ENCODE measurements at regions not wholly inside any gene's neighbourhood (a gene's known extent, or its start where the extent isn't known, plus 50 kb on each side); places are given as distances from the start of the nearest gene placed in this dataset.

DNA sequence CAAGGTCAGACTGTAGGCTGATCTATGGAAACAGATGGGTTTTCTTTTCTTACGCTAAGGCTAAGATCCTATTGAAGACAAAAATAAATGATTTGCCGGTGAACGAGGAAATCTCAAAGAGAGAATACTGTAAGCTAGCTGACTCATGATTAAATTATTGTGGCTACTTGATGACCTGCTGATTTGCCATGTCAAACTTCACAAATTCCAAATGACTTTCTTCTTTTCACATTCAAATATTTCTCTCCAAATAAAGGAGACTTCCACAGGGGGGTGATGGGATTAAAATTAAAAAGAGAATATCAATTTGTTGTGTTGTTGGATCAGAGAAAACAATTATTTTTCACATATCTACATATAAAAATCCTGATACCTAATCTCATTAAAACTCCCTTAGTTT lies 860.6 kb upstream of the ZWINT start:
- H3K9me3 Mint-ChIP-seq: peaks cover 3% of the 10 kb centered on the region
- no peaks in the 10 kb centered on the region for H3K27me3 Mint-ChIP-seq (ENCODE audit: low read depth)
- H3K4me1 Mint-ChIP-seq (ENCODE audit: low read depth): no peaks in the 10 kb centered on the region
- H3K4me3 Mint-ChIP-seq: no peak overlapping the region
- H3K36me3 Mint-ChIP-seq (ENCODE audit: low read depth): no peaks in the 10 kb centered on the region
- no peak overlapping the region for H3K27ac Mint-ChIP-seq

DNA sequence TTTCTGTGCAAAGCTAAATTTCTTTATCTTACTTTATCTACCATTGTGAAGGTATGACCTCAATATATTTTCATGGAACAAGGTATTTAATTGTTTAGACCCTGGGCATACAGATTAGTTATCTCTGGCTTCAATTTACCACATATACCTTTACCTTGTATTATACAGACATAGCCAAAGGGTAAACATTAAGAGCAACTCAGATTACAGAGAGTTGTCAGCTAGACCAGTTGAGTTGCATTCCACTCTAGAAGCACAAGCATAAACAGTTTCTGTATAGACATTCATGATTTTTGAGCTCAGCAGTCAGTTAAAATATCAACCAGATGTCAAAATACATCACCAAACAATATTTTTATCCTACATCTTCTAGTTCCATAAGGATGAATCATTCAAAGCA lies 857.3 kb upstream of the ZWINT start:
- Mint-ChIP-seq H3K27me3 (ENCODE audit: low read depth) (no peaks in the 10 kb centered on the region), H3K36me3 (ENCODE audit: low read depth) (no peaks in the 10 kb centered on the region), H3K27ac (no peak overlapping the region), H3K9me3 (no peaks in the 10 kb centered on the region), H3K4me1 (ENCODE audit: low read depth) (no peaks in the 10 kb centered on the region), H3K4me3 (no peak overlapping the region)

DNA sequence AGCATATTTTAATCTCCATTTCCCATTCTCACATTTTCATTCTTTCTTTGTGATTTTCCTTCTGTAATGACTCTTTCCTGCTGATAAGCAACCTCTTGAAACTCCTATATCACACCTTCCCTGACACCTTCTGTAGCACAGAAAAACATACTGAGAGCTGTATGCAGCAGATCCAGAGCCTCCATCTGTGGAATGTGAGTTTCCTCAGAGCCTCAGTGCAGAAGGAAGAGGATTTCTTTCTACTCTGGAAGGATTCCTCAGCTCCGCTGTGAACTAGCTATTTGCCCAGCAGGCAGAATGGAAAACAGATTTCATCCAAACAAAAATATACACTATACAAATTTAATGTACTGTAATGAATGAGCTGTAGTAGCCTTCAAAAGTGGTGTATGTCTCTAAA lies 841.3 kb upstream of the ZWINT start:
- H3K4me1 Mint-ChIP-seq (ENCODE audit: low read depth): no peaks in the 10 kb centered on the region
- H3K4me3 Mint-ChIP-seq: no peak overlapping the region
- H3K36me3 Mint-ChIP-seq (ENCODE audit: low read depth): no peaks in the 10 kb centered on the region
- H3K27ac Mint-ChIP-seq: no peak overlapping the region
- H3K27me3 Mint-ChIP-seq (ENCODE audit: low read depth): no peaks in the 10 kb centered on the region
- peaks cover 10% of the 10 kb centered on the region for H3K9me3 Mint-ChIP-seq

DNA sequence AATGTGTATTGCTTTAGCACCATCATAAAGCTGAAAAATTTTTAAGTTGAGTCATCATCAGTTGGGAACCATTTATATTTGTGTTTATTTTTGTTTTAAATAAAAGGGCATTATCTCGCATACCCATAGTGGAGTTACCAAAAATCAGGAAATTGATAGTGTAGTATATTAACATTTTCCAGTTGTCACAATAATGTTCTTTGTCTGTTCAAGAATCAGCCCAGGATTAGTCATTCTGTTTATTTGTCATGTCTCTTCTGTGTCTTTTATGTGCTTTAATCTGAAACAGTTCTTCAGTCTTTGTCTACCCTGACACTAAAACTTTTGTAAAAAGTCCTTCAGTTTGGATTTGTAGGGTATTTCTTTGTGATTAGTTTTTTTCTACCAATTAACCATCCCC lies 827.8 kb upstream of the ZWINT start:
- H3K36me3 Mint-ChIP-seq (ENCODE audit: low read depth): no peaks in the 10 kb centered on the region

DNA sequence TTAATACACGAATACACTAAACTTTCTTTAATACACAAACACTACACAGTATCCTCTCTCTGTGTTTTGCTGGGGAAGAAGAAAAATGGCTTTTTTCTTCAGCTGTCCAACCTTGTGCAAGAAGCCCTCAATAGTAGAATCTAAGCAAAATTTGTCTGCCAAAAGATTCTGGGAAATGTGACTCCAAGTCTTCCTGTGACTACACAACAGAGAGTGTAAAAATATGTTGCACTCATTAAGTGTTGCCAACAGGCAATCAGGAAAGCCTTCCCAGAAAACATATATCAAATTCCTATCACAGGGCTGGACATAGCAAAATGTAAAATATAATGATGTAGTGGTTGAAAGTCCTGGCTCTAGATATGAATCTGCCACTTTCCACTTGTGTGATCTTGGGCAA lies 825.1 kb upstream of the ZWINT start:
- no peaks in the 10 kb centered on the region for H3K36me3 Mint-ChIP-seq (ENCODE audit: low read depth)
- H3K27me3 Mint-ChIP-seq (ENCODE audit: low read depth): no peaks in the 10 kb centered on the region
- peaks cover 20% of the 10 kb centered on the region for H3K9me3 Mint-ChIP-seq
- no peak overlapping the region for H3K4me3 Mint-ChIP-seq
- no peaks in the 10 kb centered on the region for H3K4me1 Mint-ChIP-seq (ENCODE audit: low read depth)
- H3K27ac Mint-ChIP-seq: no peak overlapping the region

More for the DNA sequence above, 827.8 kb upstream of the ZWINT start:
- no peaks in the 10 kb centered on the region for H3K27me3 Mint-ChIP-seq (ENCODE audit: low read depth)
- H3K4me3 Mint-ChIP-seq: no peak overlapping the region
- no peaks in the 10 kb centered on the region for H3K4me1 Mint-ChIP-seq (ENCODE audit: low read depth)
- H3K9me3 Mint-ChIP-seq: peaks cover 14% of the 10 kb centered on the region
- no peak overlapping the region for H3K27ac Mint-ChIP-seq

DNA sequence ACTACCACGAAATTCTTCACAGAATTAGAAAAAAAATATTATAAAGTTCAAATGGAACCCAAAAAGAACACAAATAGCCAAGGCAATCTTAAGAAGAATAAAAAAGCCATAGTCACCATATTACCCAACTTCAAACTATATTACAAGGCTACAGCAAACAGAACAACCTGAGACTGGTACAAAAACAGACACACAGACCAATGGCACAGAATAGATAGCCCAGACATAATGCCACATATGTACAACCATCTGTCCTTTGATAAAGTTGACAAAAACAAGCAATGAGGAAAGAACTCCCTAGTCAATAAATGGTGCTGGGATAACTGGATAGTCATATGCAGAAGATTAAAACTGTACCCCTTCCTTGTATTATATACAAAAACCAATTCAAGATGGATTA lies 808.5 kb upstream of the ZWINT start:
- Mint-ChIP-seq H3K36me3 (ENCODE audit: low read depth) (no peaks in the 10 kb centered on the region), H3K4me1 (ENCODE audit: low read depth) (no peaks in the 10 kb centered on the region), H3K4me3 (no peak overlapping the region), H3K27ac (no peak overlapping the region), H3K9me3 (peaks cover 5% of the 10 kb centered on the region), H3K27me3 (ENCODE audit: low read depth) (no peaks in the 10 kb centered on the region)

DNA sequence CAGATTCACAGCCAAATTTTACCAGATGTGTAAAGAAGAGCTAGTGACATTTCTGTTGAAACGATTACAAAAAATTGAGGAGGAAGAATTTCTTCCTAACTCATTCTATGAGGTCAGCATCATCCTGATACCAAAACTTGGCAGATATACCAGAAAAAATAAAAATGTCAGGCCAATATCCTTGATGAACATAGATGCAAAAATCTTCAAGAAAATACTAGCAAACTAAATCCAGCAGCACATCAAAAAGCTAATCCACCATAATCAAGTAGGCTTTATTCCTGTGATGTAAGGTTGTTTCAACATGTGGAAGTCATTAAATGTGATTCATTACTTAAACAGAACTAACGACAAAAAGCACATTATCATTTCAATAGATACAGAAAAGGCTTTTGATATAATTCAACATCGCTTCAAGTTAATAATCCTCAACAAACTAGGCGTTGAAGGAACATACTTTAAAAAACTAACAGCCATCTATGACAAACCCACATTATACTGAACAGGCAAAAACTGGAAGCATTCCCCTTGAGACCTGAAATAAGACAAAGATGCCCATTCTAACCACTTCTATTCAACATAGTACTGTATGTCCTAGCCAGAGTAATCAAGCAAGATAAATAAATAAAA lies 807.7 kb upstream of the ZWINT start:
- no peaks in the 10 kb centered on the region for H3K36me3 Mint-ChIP-seq (ENCODE audit: low read depth)
- peaks cover 8% of the 10 kb centered on the region for H3K9me3 Mint-ChIP-seq
- H3K27me3 Mint-ChIP-seq (ENCODE audit: low read depth): no peaks in the 10 kb centered on the region
- H3K4me1 Mint-ChIP-seq (ENCODE audit: low read depth): no peaks in the 10 kb centered on the region
- H3K27ac Mint-ChIP-seq: no peak overlapping the region
- no peak overlapping the region for H3K4me3 Mint-ChIP-seq

DNA sequence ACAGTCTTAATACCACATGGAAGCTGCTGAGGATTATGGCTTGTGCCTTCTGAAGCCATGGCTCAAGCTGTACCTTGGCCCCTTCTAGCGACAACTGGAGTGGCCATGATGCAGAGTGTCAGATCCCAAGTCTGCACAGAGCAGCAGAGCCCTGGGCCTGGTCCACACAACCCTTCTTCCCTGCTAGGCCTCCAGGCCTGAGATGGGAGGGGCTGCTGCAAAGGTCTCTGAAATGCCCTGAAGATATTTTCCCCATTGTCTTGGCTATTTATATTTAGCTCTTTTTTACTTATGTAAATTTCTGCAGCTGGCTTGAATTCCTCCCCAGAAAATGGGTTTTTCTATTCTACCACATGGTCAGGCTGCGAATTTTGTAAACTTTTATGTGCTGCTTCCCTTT lies 804.6 kb upstream of the ZWINT start:
- no peaks in the 10 kb centered on the region for H3K36me3 Mint-ChIP-seq (ENCODE audit: low read depth)
- no peak overlapping the region for H3K4me3 Mint-ChIP-seq
- no peaks in the 10 kb centered on the region for H3K27me3 Mint-ChIP-seq (ENCODE audit: low read depth)
- no peaks in the 10 kb centered on the region for H3K4me1 Mint-ChIP-seq (ENCODE audit: low read depth)
- no peak overlapping the region for H3K27ac Mint-ChIP-seq
- peaks cover 8% of the 10 kb centered on the region for H3K9me3 Mint-ChIP-seq

DNA sequence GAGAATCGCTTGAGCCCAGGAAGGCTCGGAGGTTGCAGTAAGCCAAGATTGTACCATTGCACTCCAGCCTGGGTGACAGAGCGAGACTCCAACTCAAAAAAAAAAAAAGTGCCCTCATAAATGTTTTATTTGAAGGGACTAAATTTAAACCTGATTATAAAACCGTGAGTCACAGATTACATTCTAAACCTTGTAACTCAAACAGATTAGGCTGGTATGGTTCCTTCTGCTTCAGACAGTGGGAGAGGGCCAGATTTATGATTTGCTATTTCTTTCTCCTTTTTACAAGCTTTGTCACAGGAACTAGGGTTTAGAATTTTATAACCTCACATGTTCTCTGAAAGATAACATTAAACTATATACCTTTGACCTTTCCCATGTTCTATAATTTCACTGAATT lies 801.2 kb upstream of the ZWINT start:
- Mint-ChIP-seq H3K36me3 (ENCODE audit: low read depth) (no peaks in the 10 kb centered on the region), H3K9me3 (peaks cover 8% of the 10 kb centered on the region), H3K27me3 (ENCODE audit: low read depth) (no peaks in the 10 kb centered on the region), H3K27ac (no peak overlapping the region), H3K4me3 (no peak overlapping the region), H3K4me1 (ENCODE audit: low read depth) (no peaks in the 10 kb centered on the region)

DNA sequence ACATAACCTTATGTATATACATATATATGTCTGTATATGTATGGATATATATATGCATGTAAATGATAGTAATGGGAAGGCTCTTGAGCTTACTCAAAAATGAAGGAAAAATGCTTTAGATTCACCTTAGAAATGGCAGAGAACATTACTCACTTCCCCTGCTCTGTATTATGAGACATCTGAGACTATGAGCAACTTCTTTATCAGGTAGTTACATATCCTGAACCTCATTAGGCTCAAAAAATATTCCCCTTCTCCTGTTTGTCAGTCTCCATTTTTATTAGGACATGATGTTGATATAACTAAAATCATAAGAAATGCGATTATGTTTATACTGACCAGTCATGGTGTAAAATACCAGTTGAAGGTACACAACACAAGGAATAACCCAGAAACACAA lies 800.1 kb upstream of the ZWINT start:
- Mint-ChIP-seq H3K36me3 (ENCODE audit: low read depth) (no peaks in the 10 kb centered on the region), H3K27ac (no peak overlapping the region), H3K4me1 (ENCODE audit: low read depth) (no peaks in the 10 kb centered on the region), H3K27me3 (ENCODE audit: low read depth) (no peaks in the 10 kb centered on the region), H3K9me3 (peaks cover 4% of the 10 kb centered on the region), H3K4me3 (no peak overlapping the region)

DNA sequence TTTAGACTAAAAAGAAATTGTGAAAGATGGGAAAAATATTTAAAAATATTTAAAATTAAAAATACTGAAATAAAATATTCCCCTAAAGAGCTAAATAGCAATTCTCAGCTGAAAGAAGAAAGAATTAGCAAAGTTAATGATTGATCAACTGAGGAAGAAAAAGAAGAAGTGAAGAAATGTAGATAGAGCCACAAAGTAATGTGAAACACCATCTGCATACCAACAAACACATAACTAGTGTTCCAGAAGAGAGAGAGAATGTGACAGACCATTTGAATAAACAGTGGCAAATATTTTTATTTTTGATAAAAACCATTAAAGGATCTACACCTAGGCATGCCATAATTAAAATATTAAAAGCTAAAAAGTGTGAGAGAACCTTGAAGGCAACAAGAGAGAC lies 784.5 kb upstream of the ZWINT start:
- H3K36me3 Mint-ChIP-seq (ENCODE audit: low read depth): no peaks in the 10 kb centered on the region
- H3K4me1 Mint-ChIP-seq (ENCODE audit: low read depth): no peaks in the 10 kb centered on the region
- no peak overlapping the region for H3K27ac Mint-ChIP-seq
- no peak overlapping the region for H3K4me3 Mint-ChIP-seq
- no peaks in the 10 kb centered on the region for H3K27me3 Mint-ChIP-seq (ENCODE audit: low read depth)
- H3K9me3 Mint-ChIP-seq: peaks cover 11% of the 10 kb centered on the region

DNA sequence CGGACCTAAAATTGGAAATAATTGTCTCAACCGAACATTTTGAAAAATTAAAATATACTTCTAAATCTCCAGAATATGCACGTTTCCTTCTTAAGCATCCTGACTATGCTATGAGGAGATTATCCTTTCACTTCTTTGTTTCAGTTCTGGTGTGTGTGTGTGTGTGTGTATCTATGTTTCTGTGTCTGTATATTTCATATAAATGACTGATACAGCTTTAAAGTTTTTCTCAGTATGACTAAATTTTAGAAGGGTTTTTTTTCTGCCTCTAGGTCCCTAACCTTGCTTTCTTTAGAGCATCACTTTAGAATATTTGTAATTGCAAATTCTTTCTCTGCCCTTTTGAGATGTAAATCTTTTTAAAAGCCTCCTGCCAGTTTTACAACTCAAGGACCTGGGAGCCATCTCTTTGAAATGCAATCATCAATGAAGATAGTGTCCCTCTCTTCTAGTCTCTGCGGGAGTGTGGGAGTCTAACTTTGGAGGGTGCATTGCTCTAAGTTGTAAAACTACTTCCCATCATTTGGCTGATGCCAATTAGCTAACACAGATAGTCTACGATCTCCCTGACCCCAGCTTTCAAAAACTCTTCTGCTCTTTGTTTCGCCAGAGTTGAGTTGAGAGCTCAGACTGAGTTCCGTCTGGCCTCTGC lies 782.0 kb upstream of the ZWINT start:
- H3K4me3 Mint-ChIP-seq: no peak overlapping the region
- H3K36me3 Mint-ChIP-seq (ENCODE audit: low read depth): no peaks in the 10 kb centered on the region
- no peaks in the 10 kb centered on the region for H3K9me3 Mint-ChIP-seq
- H3K27me3 Mint-ChIP-seq (ENCODE audit: low read depth): no peaks in the 10 kb centered on the region
- no peaks in the 10 kb centered on the region for H3K4me1 Mint-ChIP-seq (ENCODE audit: low read depth)
- no peak overlapping the region for H3K27ac Mint-ChIP-seq

DNA sequence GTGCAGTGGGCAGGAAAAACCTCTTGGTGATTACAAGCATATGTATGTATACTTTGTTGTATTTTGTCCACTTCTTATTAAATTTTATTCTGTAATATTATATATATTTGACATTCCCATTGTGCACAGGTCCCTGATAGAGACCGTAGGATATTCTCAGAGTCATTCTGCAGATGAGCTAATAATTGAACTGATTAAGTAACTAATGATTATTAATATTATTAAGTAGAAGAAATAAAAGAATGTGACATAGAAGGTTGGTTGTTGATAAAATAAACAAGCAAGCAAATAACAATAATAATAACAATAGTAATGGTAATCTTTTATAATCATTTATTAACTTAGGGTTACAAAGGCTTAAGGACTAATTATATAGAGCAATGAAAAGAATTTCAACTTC lies 780.6 kb upstream of the ZWINT start:
- Mint-ChIP-seq H3K9me3 (no peaks in the 10 kb centered on the region), H3K27me3 (ENCODE audit: low read depth) (no peaks in the 10 kb centered on the region), H3K27ac (no peak overlapping the region), H3K4me3 (no peak overlapping the region), H3K4me1 (ENCODE audit: low read depth) (no peaks in the 10 kb centered on the region), H3K36me3 (ENCODE audit: low read depth) (no peaks in the 10 kb centered on the region)

DNA sequence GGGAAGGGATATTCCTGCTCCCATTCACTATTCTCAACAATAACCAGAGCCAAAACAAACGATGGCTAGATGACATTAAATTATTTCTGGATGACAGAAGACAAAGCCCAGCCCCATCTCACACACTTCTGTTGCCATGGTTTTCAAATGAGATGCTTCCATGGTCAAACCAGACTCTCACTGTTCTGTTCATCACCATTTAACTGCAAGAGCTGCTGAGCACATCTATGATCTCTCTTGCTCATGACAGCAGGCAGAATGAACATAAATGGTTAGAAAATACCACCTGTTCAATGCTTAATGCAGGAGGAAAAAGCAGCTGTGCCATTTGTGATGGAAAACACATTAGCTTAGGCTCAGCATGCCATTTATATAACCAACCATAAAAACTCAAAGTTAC lies 758.6 kb upstream of the ZWINT start:
- no peaks in the 10 kb centered on the region for H3K27me3 Mint-ChIP-seq (ENCODE audit: low read depth)
- H3K36me3 Mint-ChIP-seq (ENCODE audit: low read depth): no peaks in the 10 kb centered on the region
- H3K9me3 Mint-ChIP-seq: peaks cover 8% of the 10 kb centered on the region

DNA sequence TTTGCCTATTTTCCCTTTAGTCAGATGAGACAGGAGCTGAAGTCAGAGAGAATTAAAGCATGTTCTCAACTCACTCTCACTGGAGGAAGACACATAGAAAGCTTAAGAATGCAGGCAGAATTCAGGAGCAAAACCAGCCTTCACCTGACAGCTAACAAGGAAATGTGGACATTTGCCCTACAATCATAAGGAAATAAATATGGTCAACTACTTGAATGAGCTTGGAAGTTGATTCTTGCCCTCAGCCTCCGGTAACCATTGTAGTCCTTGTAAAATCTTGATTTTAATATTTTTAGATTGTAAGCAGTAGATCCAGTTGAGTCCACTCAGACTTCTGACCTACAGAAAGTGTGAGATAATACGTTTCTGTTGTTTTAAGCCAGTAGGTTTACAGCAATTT lies 752.5 kb upstream of the ZWINT start:
- no peaks in the 10 kb centered on the region for H3K27me3 Mint-ChIP-seq (ENCODE audit: low read depth)
- no peak overlapping the region for H3K27ac Mint-ChIP-seq
- H3K36me3 Mint-ChIP-seq (ENCODE audit: low read depth): no peaks in the 10 kb centered on the region
- H3K4me1 Mint-ChIP-seq (ENCODE audit: low read depth): no peaks in the 10 kb centered on the region
- no peaks in the 10 kb centered on the region for H3K9me3 Mint-ChIP-seq
- no peak overlapping the region for H3K4me3 Mint-ChIP-seq

More for the DNA sequence above, 758.6 kb upstream of the ZWINT start:
- no peak overlapping the region for H3K27ac Mint-ChIP-seq
- H3K4me1 Mint-ChIP-seq (ENCODE audit: low read depth): no peaks in the 10 kb centered on the region
- H3K4me3 Mint-ChIP-seq: no peak overlapping the region

DNA sequence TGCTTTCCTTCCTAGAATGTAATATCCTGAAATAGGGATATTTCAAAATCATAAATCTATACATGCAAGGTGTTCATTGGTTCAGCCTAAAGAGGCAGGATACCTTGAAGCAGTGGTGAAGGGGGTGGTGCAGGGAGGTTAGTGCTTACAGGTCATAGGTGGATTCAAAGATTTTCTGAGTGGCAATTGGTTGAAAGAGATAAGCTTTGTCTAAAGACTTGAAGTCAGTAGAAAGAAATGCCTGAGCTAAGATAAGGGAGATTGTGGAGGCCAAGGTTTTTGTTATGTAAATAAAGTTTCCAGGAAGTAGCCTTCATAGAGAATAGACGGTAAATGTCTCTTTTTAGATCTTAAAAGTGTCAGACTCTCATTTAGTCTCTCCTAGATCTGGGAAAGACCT lies 741.2 kb upstream of the ZWINT start:
- Mint-ChIP-seq H3K27me3 (ENCODE audit: low read depth) (no peaks in the 10 kb centered on the region), H3K27ac (no peak overlapping the region), H3K4me3 (no peak overlapping the region), H3K36me3 (ENCODE audit: low read depth) (no peaks in the 10 kb centered on the region), H3K4me1 (ENCODE audit: low read depth) (no peaks in the 10 kb centered on the region), H3K9me3 (peaks cover under 1% of the 10 kb centered on the region)

Data from T-helper 1 cell treated with Interleukin-12 subunit alpha and Interleukin-12 subunit beta and Interleukin-4 antibody, amounts not matched to agents 30 μg/mL and 1 μg/mL, for 36 hours (primary cell).